Transverse colon (tissue), 4 donors: ENCODE measurements at regions not wholly inside any gene's neighbourhood (a gene's known extent, or its start where the extent isn't known, plus 50 kb on each side); places are given as distances from the start of the nearest gene placed in this dataset.

Source experiments
- POLR2AphosphoS5 ChIP-seq, 3 donors: sonication (generic); formaldehyde crosslinking; IDR thresholded peaks; one replicate each; pipeline ENCODE4 v1.6.1; 2016; ENCODE audit warnings: antibody characterized with exemption in 3 of 3
- TF ChIP-seq, protein P1 (sequence below), 5 experiments: fragments of 200-600 bp in 3 of 5; fragments of 450-650 bp in 2 of 5; sonication (generic) in 3 of 5; IDR thresholded peaks; 1 replicate in 2 of 5; 2 replicates in 3 of 5; pipeline ENCODE4 v1.5.1; 2016 to 2017; ENCODE audit warnings: antibody characterized with exemption in 5 of 5, inconsistent platforms in 3 of 5, mild to moderate bottlenecking in 2 of 5, moderate library complexity in 1 of 5

DNA sequence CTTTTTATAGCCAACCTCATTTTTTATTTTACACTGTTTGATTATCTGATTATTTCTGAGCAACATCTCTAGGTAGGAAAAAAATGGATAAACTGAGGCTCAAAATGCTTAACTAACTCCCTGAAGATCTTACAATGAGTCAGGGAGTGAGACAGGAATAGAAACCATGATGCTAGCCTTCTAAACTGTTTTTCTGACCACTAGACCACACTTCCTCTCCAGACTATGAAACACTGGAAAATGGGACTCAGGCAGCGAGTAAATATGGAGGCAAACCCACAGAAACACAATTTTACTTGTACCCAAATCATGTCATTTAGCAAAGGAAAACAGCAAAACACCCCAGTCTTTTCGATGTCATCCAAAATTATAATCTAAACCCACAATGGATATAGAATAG, 129.9 kb upstream of the ANKH start:
- TF ChIP-seq, protein P1, sequence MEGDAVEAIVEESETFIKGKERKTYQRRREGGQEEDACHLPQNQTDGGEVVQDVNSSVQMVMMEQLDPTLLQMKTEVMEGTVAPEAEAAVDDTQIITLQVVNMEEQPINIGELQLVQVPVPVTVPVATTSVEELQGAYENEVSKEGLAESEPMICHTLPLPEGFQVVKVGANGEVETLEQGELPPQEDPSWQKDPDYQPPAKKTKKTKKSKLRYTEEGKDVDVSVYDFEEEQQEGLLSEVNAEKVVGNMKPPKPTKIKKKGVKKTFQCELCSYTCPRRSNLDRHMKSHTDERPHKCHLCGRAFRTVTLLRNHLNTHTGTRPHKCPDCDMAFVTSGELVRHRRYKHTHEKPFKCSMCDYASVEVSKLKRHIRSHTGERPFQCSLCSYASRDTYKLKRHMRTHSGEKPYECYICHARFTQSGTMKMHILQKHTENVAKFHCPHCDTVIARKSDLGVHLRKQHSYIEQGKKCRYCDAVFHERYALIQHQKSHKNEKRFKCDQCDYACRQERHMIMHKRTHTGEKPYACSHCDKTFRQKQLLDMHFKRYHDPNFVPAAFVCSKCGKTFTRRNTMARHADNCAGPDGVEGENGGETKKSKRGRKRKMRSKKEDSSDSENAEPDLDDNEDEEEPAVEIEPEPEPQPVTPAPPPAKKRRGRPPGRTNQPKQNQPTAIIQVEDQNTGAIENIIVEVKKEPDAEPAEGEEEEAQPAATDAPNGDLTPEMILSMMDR (IDR thresholded peaks at IDR 0.05): no peak
- no peak for TF ChIP-seq POLR2AphosphoS5 (IDR thresholded peaks at IDR 0.05)
